Stimulated activated CD4-positive, alpha-beta T cell treated with anti-CD3 and anti-CD28 coated beads, Interleukin-2, amount 100 ng/mL, for 24 hours (primary cell): ENCODE measurements at regions not wholly inside any gene's neighbourhood (a gene's known extent, or its start where the extent isn't known, plus 50 kb on each side); places are given as distances from the start of the nearest gene placed in this dataset.

ENCODE experiments used
- DNase-seq, 2 donors: peaks; one replicate each; pipeline ENCODE4 v3.0.0-alpha.2; 2020

- no peak for DNase-seq
Measured at GRCh38 chr3:181860235-181860634, 148.5 kb downstream of the SOX2 start.

GRCh38 chr3:181862502-181862901, 150.8 kb downstream of the SOX2 start:
- DNase-seq, result no peak

GRCh38 chr3:181868576-181869082, 156.9 kb downstream of the SOX2 start:
- DNase-seq, result no peak

- DNase-seq, result no peak
Measured at GRCh38 chr3:181872887-181873286, 161.2 kb downstream of the SOX2 start.

- DNase-seq, result no peak
Measured at GRCh38 chr3:181879926-181880325, 168.2 kb downstream of the SOX2 start.

GRCh38 chr3:181880331-181880730, 168.6 kb downstream of the SOX2 start:
- no peak for DNase-seq

- no peak for DNase-seq
Measured at GRCh38 chr3:181881749-181882148, 170.0 kb downstream of the SOX2 start.

GRCh38 chr3:181885868-181886630, 174.3 kb downstream of the SOX2 start:
- DNase-seq, result no peak

- no peak for DNase-seq
Measured at GRCh38 chr3:181886676-181887075, 175.0 kb downstream of the SOX2 start.

GRCh38 chr3:181887685-181888084, 176.0 kb downstream of the SOX2 start:
- no peak for DNase-seq

GRCh38 chr3:181888234-181888633, 176.5 kb downstream of the SOX2 start:
- DNase-seq, result no peak

GRCh38 chr3:181892848-181893247, 181.1 kb downstream of the SOX2 start:
- DNase-seq, result no peak

GRCh38 chr3:181896605-181897004, 184.9 kb downstream of the SOX2 start:
- DNase-seq, result no peak

GRCh38 chr3:181899702-181900101, 188.0 kb downstream of the SOX2 start:
- no peak for DNase-seq

GRCh38 chr3:181901626-181902025, 189.9 kb downstream of the SOX2 start:
- DNase-seq, result no peak

GRCh38 chr3:181906338-181906737, 194.6 kb downstream of the SOX2 start:
- no peak for DNase-seq

- no peak for DNase-seq
Measured at GRCh38 chr3:181909241-181909640, 197.5 kb downstream of the SOX2 start.

- no peak for DNase-seq
Measured at GRCh38 chr3:181912384-181912783, 200.7 kb downstream of the SOX2 start.

GRCh38 chr3:181913254-181913653, 201.5 kb downstream of the SOX2 start:
- DNase-seq, result no peak

- no peak for DNase-seq
Measured at GRCh38 chr3:181915551-181915950, 203.8 kb downstream of the SOX2 start.

- DNase-seq, result no peak
Measured at GRCh38 chr3:181916013-181916412, 204.3 kb downstream of the SOX2 start.

GRCh38 chr3:181917027-181917426, 205.3 kb downstream of the SOX2 start:
- no peak for DNase-seq

GRCh38 chr3:181919375-181919774, 207.7 kb downstream of the SOX2 start:
- DNase-seq, result no peak

- DNase-seq, result no peak
Measured at GRCh38 chr3:181920409-181920808, 208.7 kb downstream of the SOX2 start.

- no peak for DNase-seq
Measured at GRCh38 chr3:181921220-181921619, 209.5 kb downstream of the SOX2 start.
